GM06990 (cell line): ENCODE measurements at regions not wholly inside any gene's neighbourhood (a gene's known extent, or its start where the extent isn't known, plus 50 kb on each side); places are given as distances from the start of the nearest gene placed in this dataset.
"Not testable (repeated sequence)": the region's sequence is repeated elsewhere in the genome, so short reads cannot be mapped to it uniquely, and the experiment has no call there.

ENCODE experiments used
- DNase-seq: peaks from one replicate; pipeline ENCODE4 v3.0.0-alpha.2; 2011; ENCODE audit not compliant: insufficient read length; ENCODE audit errors: extremely low read depth
- H3K27me3 ChIP-seq: replicated peaks from 2 replicates; pipeline ENCODE4 v1.6.0; 2011; ENCODE audit warnings: low read length; ENCODE audit not compliant: control insufficient read depth, insufficient read depth
- H3K36me3 ChIP-seq: 2 replicates; pipeline ENCODE4 v1.5.1; 2011; ENCODE audit warnings: low read length; ENCODE audit not compliant: control insufficient read depth, insufficient read depth
- H3K4me3 ChIP-seq: replicated peaks from 2 replicates; pipeline ENCODE4 v1.5.1; 2011; ENCODE audit warnings: low read depth, mild to moderate bottlenecking, control low read depth, low read length
- TF ChIP-seq, protein P1 (sequence below): IDR thresholded peaks from 2 replicates; pipeline ENCODE4 v1.5.1; 2011; ENCODE audit warnings: low read length, control low read depth, mild to moderate bottlenecking, inconsistent platforms; ENCODE audit not compliant: insufficient read depth, poor library complexity, severe bottlenecking

DNA sequence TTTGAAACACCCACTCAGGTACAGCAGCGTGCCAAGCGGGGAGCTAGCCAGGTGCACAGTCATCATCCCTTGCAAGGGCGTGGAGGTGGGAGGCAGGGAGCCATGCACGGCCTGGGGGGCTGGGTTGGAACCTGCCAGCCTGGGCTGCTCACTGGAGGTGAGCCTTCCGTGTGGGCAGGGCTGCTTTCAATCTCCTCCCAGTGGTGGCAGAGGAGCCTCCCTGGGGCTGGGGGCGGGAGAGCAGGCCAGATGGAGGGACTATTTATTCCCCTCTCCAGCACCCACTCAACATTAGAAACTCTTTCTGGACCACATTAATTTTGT, 90.3 kb downstream of the KATNIP start:
- no peak for DNase-seq
- no peaks in the 10 kb centered on the region; the same call in none of the 2 replicates for H3K36me3 ChIP-seq
- no peak overlapping the region for H3K4me3 ChIP-seq
- no peaks in the 10 kb centered on the region for H3K27me3 ChIP-seq
- TF ChIP-seq, protein P1, sequence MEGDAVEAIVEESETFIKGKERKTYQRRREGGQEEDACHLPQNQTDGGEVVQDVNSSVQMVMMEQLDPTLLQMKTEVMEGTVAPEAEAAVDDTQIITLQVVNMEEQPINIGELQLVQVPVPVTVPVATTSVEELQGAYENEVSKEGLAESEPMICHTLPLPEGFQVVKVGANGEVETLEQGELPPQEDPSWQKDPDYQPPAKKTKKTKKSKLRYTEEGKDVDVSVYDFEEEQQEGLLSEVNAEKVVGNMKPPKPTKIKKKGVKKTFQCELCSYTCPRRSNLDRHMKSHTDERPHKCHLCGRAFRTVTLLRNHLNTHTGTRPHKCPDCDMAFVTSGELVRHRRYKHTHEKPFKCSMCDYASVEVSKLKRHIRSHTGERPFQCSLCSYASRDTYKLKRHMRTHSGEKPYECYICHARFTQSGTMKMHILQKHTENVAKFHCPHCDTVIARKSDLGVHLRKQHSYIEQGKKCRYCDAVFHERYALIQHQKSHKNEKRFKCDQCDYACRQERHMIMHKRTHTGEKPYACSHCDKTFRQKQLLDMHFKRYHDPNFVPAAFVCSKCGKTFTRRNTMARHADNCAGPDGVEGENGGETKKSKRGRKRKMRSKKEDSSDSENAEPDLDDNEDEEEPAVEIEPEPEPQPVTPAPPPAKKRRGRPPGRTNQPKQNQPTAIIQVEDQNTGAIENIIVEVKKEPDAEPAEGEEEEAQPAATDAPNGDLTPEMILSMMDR = no peak

DNA sequence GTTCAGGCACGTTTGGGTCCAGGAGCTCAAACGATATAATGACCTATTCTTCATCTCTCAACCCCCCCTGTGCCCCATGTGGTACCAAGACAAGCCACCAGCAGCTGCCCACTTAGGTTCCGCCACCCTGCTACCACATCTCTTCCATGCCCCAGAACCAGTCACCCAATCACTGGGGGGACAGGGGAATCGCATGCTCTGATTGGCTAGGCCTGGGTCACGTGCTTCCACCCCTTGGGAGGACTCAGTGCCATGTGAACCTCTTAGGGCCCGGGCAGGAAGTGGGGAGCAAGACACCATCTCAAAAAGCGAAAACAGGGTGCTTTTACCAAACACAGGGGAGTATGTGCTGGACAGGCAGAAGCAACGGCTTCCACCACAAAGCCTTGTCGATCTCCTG, 91.3 kb downstream of the KATNIP start:
- no peaks in the 10 kb centered on the region for H3K27me3 ChIP-seq
- TF ChIP-seq, protein P1 = no peak
- DNase-seq = no peak

DNA sequence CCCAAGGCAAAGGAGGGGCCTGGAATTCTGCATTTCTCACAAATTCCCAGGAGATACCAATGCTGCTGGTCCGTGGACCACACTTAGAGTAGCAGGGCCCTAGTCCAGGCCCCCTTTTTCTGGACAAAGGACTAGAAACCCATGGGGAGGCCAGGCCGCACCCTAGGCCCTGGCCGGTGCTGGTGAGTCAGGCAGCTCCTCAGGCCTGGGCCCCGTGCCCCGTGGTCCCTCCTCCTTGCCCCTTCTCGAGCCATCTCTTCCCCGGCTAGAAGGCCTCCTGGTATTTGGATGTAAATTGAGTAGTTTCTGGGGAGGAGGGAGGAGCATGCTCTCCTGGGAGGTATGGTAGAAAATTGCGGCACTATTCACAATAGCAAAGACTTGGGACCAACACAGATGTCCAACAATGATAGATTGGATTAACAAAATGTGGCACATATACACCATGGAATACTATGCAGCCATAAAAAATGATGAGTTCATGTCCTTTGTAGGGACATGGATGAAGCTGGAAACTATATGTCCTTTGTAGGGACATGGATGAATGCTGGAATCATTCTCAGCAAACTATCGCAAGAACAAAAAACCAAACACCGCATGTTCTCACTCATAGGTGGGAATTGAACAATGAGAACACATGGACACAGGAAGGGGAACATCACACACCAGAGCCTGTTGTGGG, 91.9 kb downstream of the KATNIP start:
- not testable (repeated sequence) for H3K4me3 ChIP-seq, H3K36me3 ChIP-seq, H3K27me3 ChIP-seq, DNase-seq

More for the DNA sequence above, 91.3 kb downstream of the KATNIP start:
- Histone ChIP-seq H3K4me3 (no peak overlapping the region), H3K36me3 (no peaks in the 10 kb centered on the region; the same call in none of the 2 replicates)

DNA sequence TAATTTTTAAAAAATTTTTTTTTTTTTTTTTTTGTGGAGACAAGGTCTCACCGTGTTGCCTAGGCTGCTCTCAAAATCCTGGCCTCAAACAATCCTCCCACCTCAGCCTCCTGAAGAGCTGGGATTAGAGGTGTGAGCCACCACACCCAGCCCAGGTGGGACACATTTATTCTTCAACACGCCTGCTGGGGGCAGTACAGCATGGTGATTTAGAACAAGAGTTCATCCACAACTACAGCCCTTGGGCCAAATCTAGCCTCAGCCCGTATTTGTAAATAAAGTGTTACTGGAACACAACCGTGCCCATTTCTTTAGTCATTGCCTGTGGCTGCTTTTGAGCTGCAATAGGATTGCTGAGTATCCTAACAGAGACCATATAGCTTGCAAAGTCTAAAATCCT, 92.8 kb downstream of the KATNIP start:
- Histone ChIP-seq H3K4me3 (no peak overlapping the region), H3K36me3 (no peaks in the 10 kb centered on the region; the same call in none of the 2 replicates), H3K27me3 (no peaks in the 10 kb centered on the region)
- TF ChIP-seq, protein P1 = no peak
- DNase-seq = no peak

DNA sequence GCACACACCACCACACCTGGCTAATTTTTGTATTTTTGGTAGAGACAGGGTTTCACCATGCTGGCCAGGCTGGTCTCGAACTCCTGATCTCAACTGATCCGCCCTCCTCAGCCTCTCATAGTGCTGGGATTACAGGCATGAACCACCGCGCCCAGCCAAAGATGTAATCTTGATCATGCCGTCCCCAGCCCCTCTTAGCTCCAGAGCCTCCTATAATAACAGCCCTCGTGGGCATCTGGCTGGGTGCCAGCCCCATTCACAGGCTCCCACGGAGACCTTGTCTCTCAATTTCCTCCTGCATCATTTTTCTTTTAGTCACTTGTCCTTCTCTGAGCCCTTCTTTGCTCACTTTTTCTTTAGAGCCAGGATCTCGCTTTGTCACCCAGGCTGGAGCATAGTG, 94.2 kb downstream of the KATNIP start:
- no peaks in the 10 kb centered on the region; the same call in none of the 2 replicates for H3K36me3 ChIP-seq
- no peak overlapping the region for H3K4me3 ChIP-seq
- TF ChIP-seq, protein P1 = no peak
- DNase-seq = no peak
- H3K27me3 ChIP-seq = no peaks in the 10 kb centered on the region

DNA sequence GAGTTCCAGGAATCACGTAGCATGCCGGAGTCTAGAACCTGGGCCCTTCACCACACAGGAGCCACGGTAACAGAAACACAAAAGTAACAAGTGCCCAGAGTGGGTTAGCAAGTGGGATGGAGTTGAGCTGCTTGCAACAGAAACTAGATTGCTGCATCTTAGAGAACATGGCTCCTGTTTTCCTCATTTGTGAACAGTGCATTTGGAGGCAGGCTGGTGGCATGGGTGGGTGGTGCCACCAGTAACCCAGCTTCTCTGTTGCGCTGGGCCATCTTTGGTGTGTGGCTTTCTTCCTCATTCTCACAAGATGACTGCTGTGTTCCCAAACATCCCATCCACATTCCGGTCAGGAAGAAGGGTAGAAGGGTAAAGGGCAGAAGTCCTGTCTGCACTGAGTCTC, 95.5 kb downstream of the KATNIP start:
- H3K36me3 ChIP-seq = no peaks in the 10 kb centered on the region; the same call in none of the 2 replicates
- TF ChIP-seq, protein P1 = no peak
- no peak for DNase-seq

More for the DNA sequence above, 95.5 kb downstream of the KATNIP start:
- no peaks in the 10 kb centered on the region for H3K27me3 ChIP-seq
- no peak overlapping the region for H3K4me3 ChIP-seq
